ENCODE measurements at regions not wholly inside any gene's neighbourhood (a gene's known extent, or its start where the extent isn't known, plus 50 kb on each side); places are given as distances from the start of the nearest gene placed in this dataset.

GRCh38 chr5:152549709-152550108, 144.6 kb upstream of the NMUR2 start:
- intact Hi-C loops (cut with micrococcal nuclease), result no loop called here
- ATAC-seq (no peak), DNase-seq (no peak)
- Histone ChIP-seq H3K27ac (ENCODE audit: low read length) (no peak overlapping the region), H3K4me1 (ENCODE audit: insufficient read depth, low read length) (no peaks in the 10 kb centered on the region), H2AFZ (ENCODE audit: low read length) (no peak overlapping the region), H3K9me3 (ENCODE audit: low read length) (no peaks in the 10 kb centered on the region), H4K20me1 (ENCODE audit: low read length) (no peaks in the 10 kb centered on the region), H3F3A (ENCODE audit: low read length, unreplicated experiment) (no peaks in the 10 kb centered on the region), H3K27me3 (ENCODE audit: low read length) (no peaks in the 10 kb centered on the region), H3K79me2 (ENCODE audit: low read length) (no peaks in the 10 kb centered on the region), H3K4me3 (ENCODE audit: low read length) (no peak overlapping the region), H3K4me2 (ENCODE audit: low read length) (no peak overlapping the region), H3K9ac (ENCODE audit: low read length) (no peak overlapping the region), H3K9me2 (replicated peaks; ENCODE audit: low read length) (no peaks in the 10 kb centered on the region), H3K36me3 (ENCODE audit: low read depth, low read length) (no peaks in the 10 kb centered on the region)
- POLR2A ChIA-PET (ENCODE audit: unreplicated experiment), result no interaction called here
- CTCF ChIA-PET, result no interaction called here
- BruUV-seq (replicated peaks), result no TSS peak
- TF ChIP-seq EZH2phosphoT487 (IDR thresholded peaks at IDR 0.05; ENCODE audit: borderline replicate concordance, low read length) (no peak), EZH2 (IDR thresholded peaks at IDR 0.05; ENCODE audit: low read length, unreplicated experiment) (no peak)
- TF ChIP-seq, protein P1, sequence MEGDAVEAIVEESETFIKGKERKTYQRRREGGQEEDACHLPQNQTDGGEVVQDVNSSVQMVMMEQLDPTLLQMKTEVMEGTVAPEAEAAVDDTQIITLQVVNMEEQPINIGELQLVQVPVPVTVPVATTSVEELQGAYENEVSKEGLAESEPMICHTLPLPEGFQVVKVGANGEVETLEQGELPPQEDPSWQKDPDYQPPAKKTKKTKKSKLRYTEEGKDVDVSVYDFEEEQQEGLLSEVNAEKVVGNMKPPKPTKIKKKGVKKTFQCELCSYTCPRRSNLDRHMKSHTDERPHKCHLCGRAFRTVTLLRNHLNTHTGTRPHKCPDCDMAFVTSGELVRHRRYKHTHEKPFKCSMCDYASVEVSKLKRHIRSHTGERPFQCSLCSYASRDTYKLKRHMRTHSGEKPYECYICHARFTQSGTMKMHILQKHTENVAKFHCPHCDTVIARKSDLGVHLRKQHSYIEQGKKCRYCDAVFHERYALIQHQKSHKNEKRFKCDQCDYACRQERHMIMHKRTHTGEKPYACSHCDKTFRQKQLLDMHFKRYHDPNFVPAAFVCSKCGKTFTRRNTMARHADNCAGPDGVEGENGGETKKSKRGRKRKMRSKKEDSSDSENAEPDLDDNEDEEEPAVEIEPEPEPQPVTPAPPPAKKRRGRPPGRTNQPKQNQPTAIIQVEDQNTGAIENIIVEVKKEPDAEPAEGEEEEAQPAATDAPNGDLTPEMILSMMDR (conservative IDR thresholded peaks at IDR 0.05; ENCODE audit: low read depth, low read length), result no peak

GRCh38 chr5:152551061-152551460, 146.0 kb upstream of the NMUR2 start:
- Histone ChIP-seq H3K36me3 (ENCODE audit: low read depth, low read length) (no peaks in the 10 kb centered on the region), H3K9ac (ENCODE audit: low read length) (no peak overlapping the region), H3K27ac (ENCODE audit: low read length) (no peak overlapping the region), H3K4me2 (ENCODE audit: low read length) (no peak overlapping the region), H3K79me2 (ENCODE audit: low read length) (no peaks in the 10 kb centered on the region), H3K4me1 (ENCODE audit: insufficient read depth, low read length) (no peaks in the 10 kb centered on the region), H3K9me2 (replicated peaks; ENCODE audit: low read length) (no peaks in the 10 kb centered on the region), H2AFZ (ENCODE audit: low read length) (no peak overlapping the region), H3K27me3 (ENCODE audit: low read length) (no peaks in the 10 kb centered on the region), H4K20me1 (ENCODE audit: low read length) (no peaks in the 10 kb centered on the region), H3K4me3 (ENCODE audit: low read length) (no peak overlapping the region), H3F3A (ENCODE audit: low read length, unreplicated experiment) (no peaks in the 10 kb centered on the region), H3K9me3 (ENCODE audit: low read length) (no peaks in the 10 kb centered on the region)
- CTCF ChIA-PET, result no interaction called here
- BruUV-seq (replicated peaks), result no TSS peak
- no peak for DNase-seq
- intact Hi-C loops (cut with micrococcal nuclease), result no loop called here
- POLR2A ChIA-PET (ENCODE audit: unreplicated experiment), result interaction anchor here (0.5 kb wide), 1 partner anchor 46 kb away, joined by 6 read pairs; no protein-coding TSS in a partner anchor
- TF ChIP-seq, protein P1 (conservative IDR thresholded peaks at IDR 0.05; ENCODE audit: low read depth, low read length), result no peak
- TF ChIP-seq EZH2 (IDR thresholded peaks at IDR 0.05; ENCODE audit: low read length, unreplicated experiment) (no peak), EZH2phosphoT487 (IDR thresholded peaks at IDR 0.05; ENCODE audit: borderline replicate concordance, low read length) (no peak)
- ATAC-seq, result no peak

- H3K9me3 ChIP-seq (ENCODE audit: low read length), result no peaks in the 10 kb centered on the region
- ChIA-PET POLR2A (ENCODE audit: unreplicated experiment) (no interaction called here), CTCF (no interaction called here)
- no peak for DNase-seq
- H3K4me3 ChIP-seq (ENCODE audit: low read length), result no peak overlapping the region
- H3K9ac ChIP-seq (ENCODE audit: low read length), result no peak overlapping the region
- H3K27ac ChIP-seq (ENCODE audit: low read length), result no peak overlapping the region
- H3K79me2 ChIP-seq (ENCODE audit: low read length), result no peaks in the 10 kb centered on the region
- intact Hi-C loops (cut with micrococcal nuclease), result no loop called here
- no peaks in the 10 kb centered on the region for H3K9me2 ChIP-seq (replicated peaks; ENCODE audit: low read length)
- TF ChIP-seq, protein P1 (conservative IDR thresholded peaks at IDR 0.05; ENCODE audit: low read depth, low read length), result no peak
- TF ChIP-seq EZH2 (IDR thresholded peaks at IDR 0.05; ENCODE audit: low read length, unreplicated experiment) (no peak), EZH2phosphoT487 (IDR thresholded peaks at IDR 0.05; ENCODE audit: borderline replicate concordance, low read length) (no peak)
- ATAC-seq, result no peak
- BruUV-seq (replicated peaks), result no TSS peak
- no peaks in the 10 kb centered on the region for H3K36me3 ChIP-seq (ENCODE audit: low read depth, low read length)
- no peak overlapping the region for H2AFZ ChIP-seq (ENCODE audit: low read length)
- no peaks in the 10 kb centered on the region for H4K20me1 ChIP-seq (ENCODE audit: low read length)
- H3F3A ChIP-seq (ENCODE audit: low read length, unreplicated experiment), result no peaks in the 10 kb centered on the region
- no peaks in the 10 kb centered on the region for H3K27me3 ChIP-seq (ENCODE audit: low read length)
- no peaks in the 10 kb centered on the region for H3K4me1 ChIP-seq (ENCODE audit: insufficient read depth, low read length)
- H3K4me2 ChIP-seq (ENCODE audit: low read length), result no peak overlapping the region
These were observed 151.7 kb upstream of the NMUR2 start for GRCh38 chr5:152556784-152557183.
